Muscle of leg (tissue), 3 donors: ENCODE measurements at regions not wholly inside any gene's neighbourhood (a gene's known extent, or its start where the extent isn't known, plus 50 kb on each side); places are given as distances from the start of the nearest gene placed in this dataset.

ENCODE experiments used
- DNase-seq: peaks from one replicate; pipeline ENCODE4 v3.0.0; 2013
- H3K27ac ChIP-seq: one replicate; pipeline ENCODE4 v1.5.1; 2013; ENCODE audit warnings: mild to moderate bottlenecking, low read length, control low read depth
- H3K27me3 ChIP-seq: one replicate; pipeline ENCODE4 v1.6.1; 2013; ENCODE audit warnings: low read length; ENCODE audit not compliant: control insufficient read depth, insufficient read depth
- H3K36me3 ChIP-seq: one replicate; pipeline ENCODE4 v1.6.1; 2013; ENCODE audit warnings: low read length; ENCODE audit not compliant: control insufficient read depth, insufficient read depth
- H3K4me1 ChIP-seq: one replicate; pipeline ENCODE4 v1.6.1; 2013; ENCODE audit warnings: low read length; ENCODE audit not compliant: control insufficient read depth, insufficient read depth
- H3K4me3 ChIP-seq: one replicate; pipeline ENCODE4 v1.5.1; 2013; ENCODE audit warnings: low read length, control low read depth
- H3K9me3 ChIP-seq: replicated peaks from 2 replicates; pipeline ENCODE4 v1.6.1; 2013; ENCODE audit warnings: low read depth, low read length; ENCODE audit not compliant: control insufficient read depth
- WGBS: methylation state at CpG from one replicate; pipeline ENCODE4 v1.1.5; 2013; ENCODE audit warnings: missing lambda C conversion rate; ENCODE audit not compliant: insufficient coverage; 5-methylcytosine and 5-hydroxymethylcytosine counted together

DNA sequence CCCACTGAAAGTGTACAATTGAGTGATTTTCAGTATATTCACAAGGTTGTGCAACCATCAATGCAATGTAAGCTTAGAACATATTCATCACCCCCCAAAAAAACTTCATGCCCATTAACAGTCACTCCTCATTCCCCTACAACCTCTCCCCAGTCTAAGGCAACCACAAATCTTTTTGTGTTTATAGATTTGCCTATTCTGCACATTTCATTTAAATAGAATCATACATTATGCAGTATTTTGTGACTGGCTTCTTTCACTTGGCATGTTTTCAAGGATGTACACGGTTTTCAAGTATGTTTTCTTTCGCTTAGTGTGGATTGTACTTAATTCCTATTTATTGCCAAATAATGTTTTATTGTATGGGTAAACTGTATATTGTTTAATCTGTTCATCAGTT, 95.6 kb upstream of the ADRA1D start:
- no CpG with 5 or more reads among the region's 2 CpGs for WGBS
- Histone ChIP-seq H3K36me3 (no peaks in the 10 kb centered on the region), H3K4me1 (no peaks in the 10 kb centered on the region), H3K27me3 (peaks cover 3% of the 10 kb centered on the region), H3K9me3 (no peaks in the 10 kb centered on the region), H3K4me3 (no peak overlapping the region), H3K27ac (no peak overlapping the region)
- DNase-seq = no peak

DNA sequence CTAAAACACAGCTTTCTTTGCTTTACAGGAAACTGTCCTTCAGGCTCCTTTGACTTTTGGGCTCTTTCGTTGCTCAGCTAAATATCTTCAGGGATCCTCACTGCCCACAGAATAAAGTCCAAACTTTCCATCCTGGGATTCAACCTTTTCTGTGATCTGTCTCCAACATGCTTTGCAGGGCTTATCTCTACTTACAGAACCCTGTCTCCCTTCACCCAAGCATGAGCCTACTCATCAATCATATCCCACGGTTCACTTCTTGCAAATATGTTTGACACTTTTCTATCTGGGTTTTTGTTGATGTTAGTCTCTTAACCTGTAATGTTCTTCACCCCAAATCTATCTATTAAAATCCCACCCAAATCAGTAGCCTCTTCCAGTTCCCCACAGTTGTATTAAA, 93.5 kb upstream of the ADRA1D start:
- DNase-seq = no peak
- Histone ChIP-seq H3K36me3 (no peaks in the 10 kb centered on the region), H3K4me1 (no peaks in the 10 kb centered on the region), H3K9me3 (no peaks in the 10 kb centered on the region), H3K4me3 (no peak overlapping the region), H3K27me3 (peaks cover 3% of the 10 kb centered on the region), H3K27ac (no peak overlapping the region)
- WGBS = 13% methylated on average over 1 of the region's 2 CpGs

DNA sequence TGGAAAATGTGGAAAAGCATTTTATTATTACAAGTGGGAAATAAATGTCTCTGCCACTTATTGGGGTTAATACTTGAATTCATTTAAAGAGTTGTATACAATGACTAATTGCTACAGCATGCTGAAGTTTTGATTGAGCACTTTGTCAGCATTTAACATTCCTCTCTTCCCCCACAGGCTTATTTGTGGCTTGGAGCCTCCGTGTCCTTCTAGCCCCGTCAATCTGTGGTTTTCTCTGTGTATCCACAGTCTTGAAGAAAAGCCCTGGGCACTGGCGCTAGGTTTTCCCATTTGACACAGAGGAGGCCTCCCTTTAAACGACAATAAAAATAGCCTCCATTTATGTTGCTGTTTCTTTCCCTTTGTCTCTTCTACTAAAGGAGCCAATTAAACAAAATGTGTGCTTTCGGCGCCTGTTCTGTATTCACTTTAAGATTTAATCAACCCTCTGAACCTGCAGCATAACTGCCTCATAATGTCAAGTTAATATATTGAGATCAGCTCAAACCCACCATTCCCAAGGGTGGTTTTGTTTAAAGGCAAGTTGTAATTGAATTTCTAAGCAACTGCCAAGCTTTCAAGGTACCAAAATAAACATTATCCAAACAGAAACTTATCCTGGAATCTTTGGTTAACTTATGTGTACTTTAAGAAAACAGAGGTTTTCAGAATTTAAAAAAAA, 92.9 kb upstream of the ADRA1D start:
- no peaks in the 10 kb centered on the region for H3K4me1 ChIP-seq
- peaks cover 3% of the 10 kb centered on the region for H3K27me3 ChIP-seq
- DNase-seq = no peak
- H3K36me3 ChIP-seq = no peaks in the 10 kb centered on the region
- no peaks in the 10 kb centered on the region for H3K9me3 ChIP-seq
- no peak overlapping the region for H3K4me3 ChIP-seq
- no peak overlapping the region for H3K27ac ChIP-seq
- WGBS = 33% methylated on average over 3 of the region's 6 CpGs

DNA sequence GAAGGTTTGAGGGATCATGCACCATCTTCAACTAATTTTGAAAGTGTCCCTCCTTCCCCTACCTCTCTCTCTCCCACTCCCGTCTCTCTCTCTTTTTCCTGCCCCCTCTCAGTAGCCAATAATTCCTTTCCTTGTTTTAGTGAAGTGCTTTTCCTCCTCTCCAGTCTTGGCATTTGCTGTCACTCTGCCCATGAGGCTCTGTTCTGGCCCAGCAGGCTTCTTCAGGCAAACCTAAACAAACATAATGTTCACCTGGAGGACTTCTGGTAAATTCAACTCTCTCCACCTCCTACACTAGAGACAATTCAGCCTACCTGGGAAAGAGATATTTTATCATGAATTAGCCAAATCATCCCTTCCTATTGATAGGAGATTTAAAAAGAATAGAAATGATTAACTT, 86.6 kb upstream of the ADRA1D start:
- no peak overlapping the region for H3K4me3 ChIP-seq
- DNase-seq = no peak
- H3K27ac ChIP-seq = no peak overlapping the region
- peaks cover 3% of the 10 kb centered on the region for H3K27me3 ChIP-seq
- no peaks in the 10 kb centered on the region for H3K36me3 ChIP-seq
- no peaks in the 10 kb centered on the region for H3K4me1 ChIP-seq
- WGBS = 86% methylated on average over 1 of the region's 1 CpG
- H3K9me3 ChIP-seq = no peaks in the 10 kb centered on the region

DNA sequence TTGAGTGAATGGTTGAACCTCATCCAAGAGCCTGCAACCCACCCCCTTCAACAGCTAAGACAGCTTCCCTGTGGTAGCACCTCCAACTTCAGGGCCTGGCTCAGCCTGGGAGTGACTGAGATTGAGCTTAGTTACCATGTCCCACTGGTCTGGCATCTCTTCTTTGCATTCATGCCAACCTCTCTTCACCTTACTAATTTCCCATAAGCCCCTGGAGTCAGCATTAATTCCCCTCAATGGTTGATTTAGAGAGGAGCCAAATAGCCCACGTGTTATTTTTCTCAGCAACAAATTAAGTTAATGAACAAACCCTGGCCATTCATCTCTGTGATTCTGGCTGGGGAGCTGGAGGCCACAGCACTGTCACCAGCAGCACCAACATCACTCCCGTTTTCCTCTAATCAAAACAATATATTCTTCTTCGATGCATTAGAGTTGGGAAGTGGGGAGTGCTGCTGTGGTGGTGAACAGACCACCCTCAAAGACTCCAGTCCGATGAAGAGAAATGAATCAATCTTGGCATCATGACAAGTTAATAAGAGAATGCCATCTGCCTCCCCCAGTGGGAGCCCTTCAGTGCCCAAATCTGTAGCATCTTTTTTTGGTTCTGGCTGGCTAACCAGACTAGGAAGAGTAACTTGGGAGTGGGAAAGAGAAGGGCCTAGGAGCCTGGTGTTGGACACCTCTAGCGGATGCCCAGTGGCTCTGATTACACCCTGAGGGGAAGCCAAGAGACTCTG, 83.2 kb upstream of the ADRA1D start:
- Histone ChIP-seq H3K27ac (no peak overlapping the region), H3K27me3 (peaks cover 2% of the 10 kb centered on the region), H3K9me3 (no peaks in the 10 kb centered on the region), H3K4me3 (no peak overlapping the region), H3K36me3 (no peaks in the 10 kb centered on the region), H3K4me1 (no peaks in the 10 kb centered on the region)
- 100% methylated on average over 1 of the region's 5 CpGs for WGBS
- DNase-seq = no peak

DNA sequence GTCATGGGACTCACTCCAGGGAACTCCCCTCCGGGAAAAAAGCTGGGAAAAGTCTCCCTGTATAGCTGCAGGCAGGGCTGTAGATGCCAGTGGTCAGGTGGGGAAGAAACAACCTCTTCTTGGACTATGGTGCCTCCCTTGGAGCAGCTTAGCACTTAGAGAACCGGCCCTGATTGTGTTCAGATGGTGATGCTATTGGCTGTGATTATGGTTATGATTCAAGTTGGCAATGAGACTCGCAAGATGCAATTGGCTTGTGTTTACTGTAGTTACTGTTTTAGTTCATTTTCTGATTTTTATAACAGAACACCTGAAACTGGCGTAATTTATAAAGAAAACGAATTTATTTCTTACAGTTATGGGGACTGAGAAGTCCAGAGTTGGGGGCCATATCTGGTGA, 80.9 kb upstream of the ADRA1D start:
- no peaks in the 10 kb centered on the region for H3K36me3 ChIP-seq
- H3K27ac ChIP-seq = no peak overlapping the region
- no CpG with 5 or more reads among the region's 5 CpGs for WGBS
- H3K4me3 ChIP-seq = no peak overlapping the region
- peaks cover 5% of the 10 kb centered on the region for H3K27me3 ChIP-seq
- H3K4me1 ChIP-seq = no peaks in the 10 kb centered on the region
- H3K9me3 ChIP-seq = no peaks in the 10 kb centered on the region
- no peak for DNase-seq

DNA sequence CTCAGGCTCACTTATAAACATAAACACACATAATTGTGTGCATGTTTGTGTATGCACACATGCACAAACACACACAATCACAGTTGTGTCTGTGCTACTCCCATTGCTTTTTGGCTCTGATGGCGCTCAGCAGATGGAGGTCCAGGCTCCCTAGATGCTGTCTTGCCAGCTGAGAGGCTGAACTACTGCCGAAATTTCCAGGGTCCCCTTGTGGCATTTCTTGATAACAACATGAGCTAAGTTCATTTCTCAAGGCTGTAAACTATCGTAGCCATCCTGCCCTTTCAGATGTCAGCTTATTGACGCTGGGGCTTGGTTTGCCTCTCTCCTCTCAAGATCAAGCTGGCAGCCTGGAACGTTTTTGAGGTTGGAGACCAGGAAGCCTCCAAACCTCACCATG, 80.1 kb upstream of the ADRA1D start:
- Histone ChIP-seq H3K9me3 (no peaks in the 10 kb centered on the region), H3K4me3 (no peak overlapping the region), H3K4me1 (no peaks in the 10 kb centered on the region), H3K27ac (no peak overlapping the region), H3K36me3 (no peaks in the 10 kb centered on the region), H3K27me3 (peaks cover 4% of the 10 kb centered on the region)
- WGBS = 69% methylated on average over 4 of the region's 5 CpGs
- DNase-seq = no peak

DNA sequence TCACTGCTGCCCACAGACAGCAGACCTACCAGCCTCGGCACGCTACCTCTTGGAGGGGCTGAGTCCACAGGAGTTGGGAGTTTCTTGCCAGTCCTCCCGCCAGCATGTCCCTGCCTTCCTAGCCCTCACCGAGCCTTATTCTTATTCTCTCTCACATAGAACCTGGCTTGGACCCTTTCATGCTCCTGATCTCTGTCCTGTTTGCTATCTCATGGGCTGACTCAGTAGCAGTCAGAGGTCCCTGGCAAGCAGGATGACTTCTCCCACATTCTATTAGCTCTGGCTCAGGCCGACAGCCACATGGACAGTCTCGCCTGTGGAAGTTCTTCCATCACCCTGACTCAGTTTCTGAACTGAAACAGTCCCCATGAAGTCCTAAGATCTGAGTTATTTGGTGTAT, 79.5 kb upstream of the ADRA1D start:
- Histone ChIP-seq H3K27ac (no peak overlapping the region), H3K9me3 (no peaks in the 10 kb centered on the region), H3K4me1 (no peaks in the 10 kb centered on the region), H3K4me3 (no peak overlapping the region), H3K36me3 (no peaks in the 10 kb centered on the region), H3K27me3 (peaks cover 4% of the 10 kb centered on the region)
- 92% methylated on average over 6 of the region's 6 CpGs for WGBS
- DNase-seq = no peak

DNA sequence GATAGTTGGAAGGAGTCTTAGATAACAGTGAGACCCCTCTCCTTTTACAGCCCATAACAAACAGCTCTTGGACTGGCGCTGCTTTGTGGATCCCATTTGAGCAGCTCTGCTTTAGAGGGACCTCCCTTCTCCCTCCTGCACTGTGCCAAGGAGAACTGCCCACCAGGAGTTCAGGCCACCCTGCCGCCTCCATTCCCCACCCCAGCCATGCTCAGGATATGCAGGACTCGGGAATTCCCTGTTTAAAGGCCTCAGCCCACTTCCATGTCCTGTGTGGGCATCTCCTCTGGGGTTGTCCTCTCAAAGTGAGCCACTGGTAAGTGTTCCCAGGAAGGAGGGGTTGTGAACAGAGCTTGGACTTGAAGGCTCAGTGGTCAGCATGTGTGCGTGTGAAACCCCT, 78.9 kb upstream of the ADRA1D start:
- Histone ChIP-seq H3K4me1 (no peaks in the 10 kb centered on the region), H3K27me3 (peaks cover 4% of the 10 kb centered on the region), H3K36me3 (no peaks in the 10 kb centered on the region), H3K4me3 (no peak overlapping the region), H3K27ac (no peak overlapping the region), H3K9me3 (no peaks in the 10 kb centered on the region)
- no peak for DNase-seq
- whole genome bisulfite sequencing = 68% methylated on average over 4 of the region's 4 CpGs

DNA sequence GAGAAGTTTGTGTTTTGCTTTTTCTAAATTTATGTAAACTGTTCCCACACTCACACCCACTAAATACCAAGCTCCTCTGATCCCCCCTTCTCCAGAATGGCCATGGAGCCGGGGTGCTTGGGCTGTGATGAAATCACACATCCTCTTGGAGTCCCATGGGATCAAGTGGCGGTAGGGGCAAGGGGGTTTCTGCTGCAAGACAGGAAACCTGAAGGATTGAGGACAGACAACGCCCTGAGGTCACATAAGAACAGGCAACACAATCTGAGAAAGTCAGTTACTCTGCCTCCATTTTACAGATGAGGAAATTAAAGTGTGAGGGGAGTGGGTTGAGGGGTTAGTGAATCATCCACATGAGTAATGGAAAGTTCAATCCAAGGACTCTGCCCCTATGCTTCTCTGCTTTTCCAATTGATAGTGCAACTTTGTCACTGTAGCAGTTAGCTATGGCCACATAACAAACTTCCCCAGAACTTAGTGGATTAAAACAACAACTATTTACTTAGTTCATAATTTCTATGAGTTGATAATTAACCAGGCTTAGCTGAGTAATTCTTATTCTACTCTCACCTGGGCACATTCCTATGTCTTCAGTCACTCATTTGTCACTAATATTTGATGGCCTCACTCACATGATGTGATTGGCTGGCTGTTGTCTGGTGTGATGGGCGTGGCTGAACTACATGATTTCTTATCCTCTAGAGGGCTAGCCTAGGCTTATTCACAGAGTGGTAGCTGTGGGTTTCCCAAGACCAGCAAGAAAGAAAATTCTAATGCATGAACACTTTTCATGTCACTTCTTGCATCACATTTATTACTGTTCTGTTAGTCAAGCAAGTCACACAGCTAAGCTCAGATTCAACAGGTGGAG, 77.3 kb upstream of the ADRA1D start:
- no peak for DNase-seq
- Histone ChIP-seq H3K27ac (no peak overlapping the region), H3K27me3 (peaks cover 4% of the 10 kb centered on the region), H3K9me3 (no peaks in the 10 kb centered on the region), H3K36me3 (no peaks in the 10 kb centered on the region), H3K4me3 (no peak overlapping the region), H3K4me1 (no peaks in the 10 kb centered on the region)
- 20% methylated on average over 1 of the region's 4 CpGs for WGBS
